B cell (primary cell): ENCODE measurements at regions not wholly inside any gene's neighbourhood (a gene's known extent, or its start where the extent isn't known, plus 50 kb on each side); places are given as distances from the start of the nearest gene placed in this dataset.

ENCODE experiments used
- EZH2 ChIP-seq: IDR thresholded peaks from 2 replicates; pipeline ENCODE4 v1.6.1; 2012; ENCODE audit warnings: borderline replicate concordance, low read depth, mild to moderate bottlenecking, moderate library complexity, low read length; ENCODE audit not compliant: insufficient read depth, poor library complexity, severe bottlenecking
- TF ChIP-seq, protein P1 (sequence below): fragments of 200-600 bp; IDR thresholded peaks from one replicate; pipeline ENCODE4 v1.8.0; 2022; ENCODE audit warnings: antibody characterized with exemption, mild to moderate bottlenecking

DNA sequence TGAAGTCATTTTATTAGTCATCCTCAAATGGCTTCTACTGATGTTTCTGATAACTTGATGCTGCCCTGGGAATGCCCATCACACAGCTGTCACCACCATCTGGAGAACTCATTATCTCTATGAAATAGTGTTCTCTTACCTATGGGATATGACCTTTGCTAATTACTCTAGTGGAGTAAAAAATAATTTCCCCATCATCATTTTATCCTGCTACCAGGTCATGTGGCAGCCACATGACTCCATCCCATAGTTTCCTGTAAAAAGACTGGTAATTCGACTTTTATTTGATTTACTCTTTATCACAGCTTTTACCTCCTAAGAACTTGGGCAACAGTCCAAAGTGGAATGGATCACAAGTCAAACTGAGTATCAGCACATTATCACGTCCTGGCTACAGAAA lies 76.1 kb upstream of the USP25 start:
- TF ChIP-seq, protein P1, sequence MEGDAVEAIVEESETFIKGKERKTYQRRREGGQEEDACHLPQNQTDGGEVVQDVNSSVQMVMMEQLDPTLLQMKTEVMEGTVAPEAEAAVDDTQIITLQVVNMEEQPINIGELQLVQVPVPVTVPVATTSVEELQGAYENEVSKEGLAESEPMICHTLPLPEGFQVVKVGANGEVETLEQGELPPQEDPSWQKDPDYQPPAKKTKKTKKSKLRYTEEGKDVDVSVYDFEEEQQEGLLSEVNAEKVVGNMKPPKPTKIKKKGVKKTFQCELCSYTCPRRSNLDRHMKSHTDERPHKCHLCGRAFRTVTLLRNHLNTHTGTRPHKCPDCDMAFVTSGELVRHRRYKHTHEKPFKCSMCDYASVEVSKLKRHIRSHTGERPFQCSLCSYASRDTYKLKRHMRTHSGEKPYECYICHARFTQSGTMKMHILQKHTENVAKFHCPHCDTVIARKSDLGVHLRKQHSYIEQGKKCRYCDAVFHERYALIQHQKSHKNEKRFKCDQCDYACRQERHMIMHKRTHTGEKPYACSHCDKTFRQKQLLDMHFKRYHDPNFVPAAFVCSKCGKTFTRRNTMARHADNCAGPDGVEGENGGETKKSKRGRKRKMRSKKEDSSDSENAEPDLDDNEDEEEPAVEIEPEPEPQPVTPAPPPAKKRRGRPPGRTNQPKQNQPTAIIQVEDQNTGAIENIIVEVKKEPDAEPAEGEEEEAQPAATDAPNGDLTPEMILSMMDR: no peak
- TF ChIP-seq EZH2: no peak
